Activated CD4-positive, alpha-beta T cell treated with anti-CD3 and anti-CD28 coated beads, Interleukin-2, amount 10 ng/mL, durations not matched to agents 24 days and 14 days (primary cell): ENCODE measurements at regions not wholly inside any gene's neighbourhood (a gene's known extent, or its start where the extent isn't known, plus 50 kb on each side); places are given as distances from the start of the nearest gene placed in this dataset.
"Not testable (repeated sequence)": the region's sequence is repeated elsewhere in the genome, so short reads cannot be mapped to it uniquely, and the experiment has no call there.

Source experiments
- DNase-seq: peaks from one replicate; pipeline ENCODE4 v3.0.0; 2022
- H3K27ac Mint-ChIP-seq: one replicate; pipeline ENCODE4 v1.8.0; 2022; ENCODE audit warnings: mild to moderate bottlenecking, mixed read lengths
- H3K27me3 Mint-ChIP-seq: one replicate; pipeline ENCODE4 v1.8.0; 2022; ENCODE audit warnings: mixed read lengths
- H3K36me3 Mint-ChIP-seq: one replicate; pipeline ENCODE4 v1.8.0; 2022; ENCODE audit warnings: low read depth, mild to moderate bottlenecking, mixed read lengths
- H3K4me1 Mint-ChIP-seq: one replicate; pipeline ENCODE4 v1.8.0; 2021; ENCODE audit warnings: mixed read lengths
- H3K4me3 Mint-ChIP-seq: one replicate; pipeline ENCODE4 v1.8.0; 2022; ENCODE audit warnings: mild to moderate bottlenecking, moderate library complexity, mixed read lengths
- H3K9me3 Mint-ChIP-seq: one replicate; pipeline ENCODE4 v1.8.0; 2021; ENCODE audit warnings: mixed read lengths
- intact Hi-C: fragments of 100-400 bp; cut with micrococcal nuclease; formaldehyde crosslinking; loops from one replicate; pipeline ENCODE4 v1.15.1; 2023

DNA sequence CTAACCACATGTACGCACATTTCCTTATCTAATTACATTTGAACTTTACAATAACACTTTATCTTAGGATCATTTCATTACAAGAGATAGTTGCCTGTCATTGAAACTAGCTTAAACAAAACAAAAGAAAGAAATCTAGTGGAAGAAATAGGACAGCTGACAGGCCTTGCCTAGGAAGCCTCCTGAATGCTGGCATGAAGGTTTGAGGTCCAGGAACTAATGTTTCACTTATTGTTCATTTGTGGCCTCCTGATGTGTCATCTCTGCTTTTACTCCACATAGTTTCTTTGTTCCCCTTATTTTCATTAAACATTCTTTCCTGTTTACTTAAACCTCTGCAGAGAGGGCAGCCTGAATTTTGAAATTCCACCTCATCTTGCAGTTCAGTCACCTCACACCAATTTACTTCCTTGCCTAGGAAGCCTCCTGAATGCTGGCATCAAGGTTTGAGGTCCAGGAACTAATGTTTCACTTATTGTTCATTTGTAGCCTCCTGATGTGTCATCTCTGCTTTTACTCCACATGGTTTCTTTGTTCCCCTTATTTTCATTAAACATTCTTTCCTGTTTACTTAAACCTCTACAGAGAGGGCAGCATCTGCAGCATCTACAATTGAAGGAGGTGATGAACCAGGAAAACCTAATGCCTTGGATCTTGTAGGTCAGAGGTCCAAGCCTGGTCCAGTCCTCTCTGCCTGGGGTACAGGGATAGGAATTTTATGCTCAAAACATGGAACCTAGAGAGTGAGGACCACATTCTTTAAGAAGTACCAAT, 319.2 kb downstream of the SPATA31A1 start:
- H3K27me3 Mint-ChIP-seq, H3K9me3 Mint-ChIP-seq, H3K4me1 Mint-ChIP-seq, H3K27ac Mint-ChIP-seq, DNase-seq, H3K4me3 Mint-ChIP-seq, intact Hi-C loops, H3K36me3 Mint-ChIP-seq: not testable (repeated sequence)

- H3K9me3 Mint-ChIP-seq, H3K36me3 Mint-ChIP-seq: not testable (repeated sequence)
These were observed 319.7 kb downstream of the SPATA31A1 start for GRCh38 chr9:39675211-39675553.

GRCh38 chr9:39678534-39679263, 323.2 kb downstream of the SPATA31A1 start:
- intact Hi-C loops, H3K4me3 Mint-ChIP-seq, H3K9me3 Mint-ChIP-seq, H3K27ac Mint-ChIP-seq, H3K27me3 Mint-ChIP-seq, H3K36me3 Mint-ChIP-seq, DNase-seq, H3K4me1 Mint-ChIP-seq: not testable (repeated sequence)

More at GRCh38 chr9:39675211-39675553, 319.7 kb downstream of the SPATA31A1 start:
- DNase-seq, H3K4me3 Mint-ChIP-seq, H3K27ac Mint-ChIP-seq, H3K4me1 Mint-ChIP-seq, intact Hi-C loops, H3K27me3 Mint-ChIP-seq: not testable (repeated sequence)

DNA sequence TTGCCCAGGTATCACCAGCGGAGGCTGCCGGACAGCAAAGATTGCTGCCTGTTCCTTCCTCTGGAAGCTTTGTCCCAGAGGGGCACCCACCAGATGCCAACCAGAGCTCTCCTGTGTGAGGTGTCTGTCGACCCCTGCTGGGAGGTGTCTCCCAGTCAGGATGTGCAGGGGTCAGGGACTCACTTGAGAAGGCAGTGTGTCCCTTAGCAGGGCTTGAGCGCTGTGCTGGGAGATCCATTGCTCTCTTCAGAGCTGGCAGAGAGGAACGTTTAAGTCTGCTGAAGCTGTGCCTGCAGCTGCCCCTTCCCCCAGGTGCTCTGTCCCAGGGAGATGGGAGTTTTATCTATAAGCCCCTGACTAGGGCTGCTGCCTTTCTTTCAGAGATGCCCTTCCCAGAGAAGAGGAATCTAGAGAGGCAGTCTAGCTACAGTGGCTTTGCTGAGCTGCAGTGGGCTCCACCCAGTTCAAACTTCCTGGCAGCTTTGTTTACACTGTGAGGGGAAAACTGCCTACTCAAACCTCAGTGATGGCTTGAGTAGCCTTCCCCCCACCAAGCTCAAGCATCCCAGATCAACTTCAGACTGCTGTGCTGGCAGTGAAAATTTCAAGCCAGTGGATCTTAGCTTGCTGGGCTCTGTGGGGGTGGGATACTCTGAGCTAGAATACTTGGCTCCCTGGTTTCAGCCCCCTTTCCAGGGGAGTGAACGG, 325.4 kb downstream of the SPATA31A1 start:
- not testable (repeated sequence) for H3K27me3 Mint-ChIP-seq, H3K4me3 Mint-ChIP-seq

GRCh38 chr9:39728862-39729261, 373.4 kb downstream of the SPATA31A1 start:
- H3K27ac Mint-ChIP-seq, H3K27me3 Mint-ChIP-seq, DNase-seq, intact Hi-C loops, H3K4me3 Mint-ChIP-seq, H3K36me3 Mint-ChIP-seq, H3K9me3 Mint-ChIP-seq, H3K4me1 Mint-ChIP-seq: not testable (repeated sequence)

More for the DNA sequence above, 325.4 kb downstream of the SPATA31A1 start:
- H3K9me3 Mint-ChIP-seq, H3K4me1 Mint-ChIP-seq, intact Hi-C loops, H3K27ac Mint-ChIP-seq, DNase-seq, H3K36me3 Mint-ChIP-seq: not testable (repeated sequence)

DNA sequence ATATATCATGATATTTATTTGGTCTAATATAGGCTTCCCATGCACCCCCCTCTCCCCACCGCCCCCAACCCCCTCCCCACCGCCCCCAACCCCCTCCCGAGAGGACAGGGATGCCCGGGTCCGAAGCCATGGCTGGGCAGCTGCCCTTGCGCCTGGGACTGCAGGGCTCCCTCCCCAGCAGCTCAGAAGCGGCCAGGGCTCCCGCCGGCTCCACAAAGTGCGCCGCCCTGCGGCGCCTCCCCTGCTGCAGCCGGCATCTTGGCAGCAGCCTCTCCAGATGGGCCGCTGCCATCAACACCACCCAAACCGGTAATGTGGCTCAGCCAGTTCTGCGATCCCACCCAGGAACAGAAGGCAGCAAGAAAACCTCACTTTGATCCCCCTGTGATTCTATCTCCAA, 389.4 kb downstream of the SPATA31A1 start:
- H3K36me3 Mint-ChIP-seq, H3K4me3 Mint-ChIP-seq, H3K4me1 Mint-ChIP-seq, H3K27ac Mint-ChIP-seq, H3K27me3 Mint-ChIP-seq, H3K9me3 Mint-ChIP-seq, intact Hi-C loops, DNase-seq: not testable (repeated sequence)

GRCh38 chr9:39775570-39775969, 420.1 kb downstream of the SPATA31A1 start:
- H3K27me3 Mint-ChIP-seq, H3K27ac Mint-ChIP-seq, DNase-seq, H3K9me3 Mint-ChIP-seq, H3K4me1 Mint-ChIP-seq, H3K36me3 Mint-ChIP-seq, H3K4me3 Mint-ChIP-seq, intact Hi-C loops: not testable (repeated sequence)

- H3K27me3 Mint-ChIP-seq, H3K9me3 Mint-ChIP-seq, H3K4me3 Mint-ChIP-seq, H3K4me1 Mint-ChIP-seq, intact Hi-C loops, H3K36me3 Mint-ChIP-seq, H3K27ac Mint-ChIP-seq: not testable (repeated sequence)
- DNase-seq = peak; percentile 78
These were observed 435.9 kb downstream of the SPATA31A1 start for GRCh38 chr9:39791356-39791755.

- H3K27ac Mint-ChIP-seq, H3K4me1 Mint-ChIP-seq, H3K36me3 Mint-ChIP-seq, H3K9me3 Mint-ChIP-seq, H3K4me3 Mint-ChIP-seq, intact Hi-C loops, H3K27me3 Mint-ChIP-seq: not testable (repeated sequence)
- peak; percentile 51 for DNase-seq
These were observed 442.5 kb downstream of the SPATA31A1 start for GRCh38 chr9:39797935-39798334.

DNA sequence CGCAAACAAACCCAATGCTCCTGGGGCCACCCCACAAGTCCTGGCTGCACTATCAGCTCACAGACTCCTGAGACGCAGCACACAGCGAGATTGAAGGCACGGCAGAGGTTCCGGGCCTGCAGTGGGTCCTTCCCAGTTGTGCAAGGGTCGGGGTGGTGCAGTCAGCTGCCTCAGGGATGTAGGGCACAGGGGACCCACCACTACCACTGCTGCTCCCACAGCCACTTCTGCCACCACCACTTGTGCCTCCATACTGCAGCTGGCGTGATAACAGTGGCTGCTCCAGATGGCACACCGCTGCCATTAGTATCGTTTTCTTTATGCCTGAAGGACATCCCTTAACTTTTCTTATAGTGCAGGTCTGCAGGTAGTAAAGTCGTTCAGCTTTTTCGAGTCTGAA, 443.8 kb downstream of the SPATA31A1 start:
- H3K4me1 Mint-ChIP-seq, H3K27me3 Mint-ChIP-seq, H3K36me3 Mint-ChIP-seq, H3K27ac Mint-ChIP-seq, H3K9me3 Mint-ChIP-seq, intact Hi-C loops, H3K4me3 Mint-ChIP-seq: not testable (repeated sequence)
- peak; percentile 49 for DNase-seq

DNA sequence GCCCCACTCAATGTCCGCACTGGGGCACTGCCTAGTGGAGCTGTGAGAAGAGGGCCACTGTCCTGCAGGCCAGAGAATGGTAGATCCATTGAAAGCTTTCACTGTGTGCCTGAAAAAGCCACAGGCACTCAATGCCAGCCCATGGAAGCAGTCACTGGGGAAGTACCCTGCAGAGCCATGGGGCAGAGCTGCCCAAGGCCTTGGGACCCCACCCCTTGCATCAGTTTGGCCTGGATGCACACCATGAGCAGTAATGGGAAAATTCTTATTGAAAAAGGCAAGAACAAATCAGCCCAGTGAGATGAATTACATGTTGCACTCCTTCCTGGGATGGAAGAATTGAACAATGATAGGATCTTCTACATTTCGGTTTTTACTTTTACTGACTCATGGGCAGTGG, 447.1 kb downstream of the SPATA31A1 start:
- H3K36me3 Mint-ChIP-seq, intact Hi-C loops, H3K27me3 Mint-ChIP-seq, H3K4me1 Mint-ChIP-seq, H3K27ac Mint-ChIP-seq, H3K9me3 Mint-ChIP-seq, H3K4me3 Mint-ChIP-seq, DNase-seq: not testable (repeated sequence)

DNA sequence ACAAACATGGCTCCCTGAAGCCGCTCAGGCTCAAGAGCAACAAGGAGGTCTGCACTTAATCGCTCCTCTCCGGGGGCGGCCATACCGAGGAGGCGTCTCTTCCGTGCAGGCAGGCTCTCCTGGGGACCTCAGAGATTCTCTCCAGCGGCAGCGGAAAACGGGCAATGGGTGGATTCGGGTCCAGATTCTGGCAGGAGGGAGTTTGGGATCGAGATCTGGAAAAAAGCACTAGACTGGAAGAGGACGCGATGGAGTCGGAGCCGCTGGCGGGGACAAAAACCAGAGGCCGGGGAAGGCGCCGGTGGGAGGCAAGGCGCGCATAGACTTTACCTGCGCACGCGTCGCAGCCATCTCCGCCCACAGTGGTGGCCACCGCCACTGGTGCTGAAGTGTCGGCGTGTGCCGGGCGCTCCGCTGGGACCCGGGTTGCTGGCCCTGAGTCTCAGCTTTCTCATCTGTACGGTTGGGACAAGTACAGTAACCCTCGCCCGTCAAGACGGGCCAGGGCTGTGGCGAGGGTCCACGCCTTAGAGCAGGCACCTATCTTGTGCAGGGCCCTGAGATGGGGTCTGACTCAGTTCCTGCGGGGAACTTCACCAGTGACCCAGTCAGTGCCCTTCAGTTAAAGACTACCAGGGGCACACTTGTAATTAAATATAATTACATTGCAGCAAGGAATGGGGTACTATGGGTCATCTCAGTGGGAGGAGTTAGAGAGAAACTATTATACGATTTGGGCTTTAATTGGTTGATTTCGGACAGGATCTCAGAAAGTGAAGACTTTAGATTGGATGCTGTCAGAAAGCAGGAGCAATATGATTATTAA, 454.1 kb downstream of the SPATA31A1 start:
- H3K27me3 Mint-ChIP-seq, H3K36me3 Mint-ChIP-seq, H3K4me1 Mint-ChIP-seq, intact Hi-C loops, H3K9me3 Mint-ChIP-seq: not testable (repeated sequence)
- H3K27ac Mint-ChIP-seq = peak overlapping the region; percentile 95
- H3K4me3 Mint-ChIP-seq = peak overlapping the region; percentile 86
- peak; percentile 90 for DNase-seq

DNA sequence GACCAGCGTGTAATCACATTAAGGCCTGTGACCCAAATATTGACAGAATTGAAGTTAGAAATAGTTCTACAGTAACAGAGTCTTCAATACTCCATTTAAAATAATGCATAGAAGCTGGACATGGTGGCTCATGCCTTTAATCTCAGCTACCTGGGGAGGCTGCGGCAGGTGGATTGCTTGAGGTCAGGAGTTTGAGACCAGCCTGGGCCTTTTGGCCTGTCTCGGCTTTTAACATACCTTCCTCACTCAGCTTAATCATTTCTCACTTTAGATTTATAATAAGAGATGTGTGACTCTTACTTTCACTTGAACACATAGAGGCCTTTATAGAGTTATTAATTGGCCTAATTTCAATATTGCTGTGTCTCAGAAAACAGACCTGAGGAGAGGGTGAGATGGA, 454.9 kb downstream of the SPATA31A1 start:
- not testable (repeated sequence) for H3K27me3 Mint-ChIP-seq

DNA sequence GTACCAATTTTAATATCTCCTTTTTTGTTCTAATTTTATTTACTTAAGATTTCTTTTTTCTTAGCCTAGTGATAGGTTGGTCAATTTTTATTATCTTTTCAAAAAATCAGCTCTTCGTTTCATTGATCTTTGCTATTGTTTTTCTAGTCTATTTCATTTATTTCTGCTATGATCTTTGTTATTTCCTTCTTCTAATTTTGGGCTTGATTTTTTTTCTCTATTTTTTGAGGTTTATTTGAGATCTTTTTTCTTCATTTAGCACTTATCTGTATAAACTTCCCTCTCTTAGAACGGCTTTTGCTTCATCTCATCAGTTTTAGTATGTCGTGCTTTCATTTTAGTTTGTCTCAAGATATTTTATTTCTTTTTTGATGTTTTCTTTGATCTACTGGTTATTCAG, 456.1 kb downstream of the SPATA31A1 start:
- intact Hi-C loops, H3K9me3 Mint-ChIP-seq, H3K36me3 Mint-ChIP-seq, H3K4me3 Mint-ChIP-seq, DNase-seq, H3K4me1 Mint-ChIP-seq, H3K27ac Mint-ChIP-seq, H3K27me3 Mint-ChIP-seq: not testable (repeated sequence)

More for the DNA sequence above, 454.9 kb downstream of the SPATA31A1 start:
- H3K4me1 Mint-ChIP-seq, H3K4me3 Mint-ChIP-seq, intact Hi-C loops, H3K9me3 Mint-ChIP-seq, H3K36me3 Mint-ChIP-seq, H3K27ac Mint-ChIP-seq, DNase-seq: not testable (repeated sequence)
